ENCODE measurements at regions not wholly inside any gene's neighbourhood (a gene's known extent, or its start where the extent isn't known, plus 50 kb on each side); places are given as distances from the start of the nearest gene placed in this dataset.
"Not testable (repeated sequence)": the region's sequence is repeated elsewhere in the genome, so short reads cannot be mapped to it uniquely, and the experiment has no call there.

DNA sequence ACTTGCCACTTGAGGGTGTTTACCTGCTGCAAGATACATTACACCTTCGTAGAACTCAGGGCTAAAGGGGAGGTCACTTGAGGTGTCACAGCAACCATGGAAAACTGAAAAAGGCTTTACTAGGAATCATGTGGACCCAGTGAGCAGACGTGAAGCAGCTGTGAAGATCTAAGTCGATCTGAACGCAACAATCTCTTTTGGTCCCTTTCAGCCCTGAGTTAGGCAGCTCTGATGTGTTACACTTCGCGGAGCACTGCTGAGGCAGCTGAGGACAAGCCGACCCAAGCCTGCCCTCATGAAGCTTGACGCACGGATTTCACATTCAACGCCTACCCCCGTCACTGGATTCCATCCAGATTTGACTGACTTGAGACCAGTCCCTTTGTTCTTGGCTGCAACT, 75.8 kb upstream of the NPAS2 start:
- DNase-seq: no peak

DNA sequence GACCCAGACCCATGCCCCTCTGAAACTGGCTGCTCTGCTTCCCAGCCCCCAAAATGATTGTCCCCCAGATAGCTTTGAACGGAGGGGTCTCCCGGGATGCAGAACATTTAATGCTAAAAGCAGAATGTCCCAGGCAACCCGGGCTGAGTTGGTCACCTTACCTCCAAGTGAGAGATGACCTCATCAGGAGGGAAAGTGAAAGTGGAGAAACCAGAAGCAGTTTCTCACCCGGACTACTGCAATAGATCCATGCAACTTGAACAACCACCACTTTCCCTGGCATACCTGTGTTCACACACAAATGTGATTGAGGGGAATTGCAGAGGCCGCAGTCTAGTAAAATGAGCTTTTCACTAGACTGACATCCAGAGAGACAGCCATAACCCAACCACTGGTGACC, 75.3 kb upstream of the NPAS2 start:
- DNase-seq: no peak

DNA sequence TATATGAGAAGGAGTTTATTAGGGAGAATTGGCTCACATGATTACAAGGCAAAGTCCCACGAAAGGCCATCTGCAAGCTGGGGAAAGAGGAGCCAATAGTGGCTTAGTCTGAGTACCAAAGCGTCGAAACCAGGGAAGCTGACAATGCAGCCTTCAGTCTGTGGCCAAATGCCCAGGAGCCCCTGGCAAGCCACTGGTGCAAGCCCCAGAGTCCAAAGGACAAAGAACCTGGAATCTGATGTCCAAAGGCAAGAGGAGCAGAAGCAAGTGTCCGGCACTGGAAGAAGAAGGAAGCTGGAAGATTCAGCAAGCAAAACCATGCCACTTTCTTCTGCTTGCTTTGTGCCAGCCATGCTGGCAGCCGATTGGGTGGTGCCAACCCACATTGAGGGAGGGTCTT, 74.3 kb upstream of the NPAS2 start:
- DNase-seq: no peak

DNA sequence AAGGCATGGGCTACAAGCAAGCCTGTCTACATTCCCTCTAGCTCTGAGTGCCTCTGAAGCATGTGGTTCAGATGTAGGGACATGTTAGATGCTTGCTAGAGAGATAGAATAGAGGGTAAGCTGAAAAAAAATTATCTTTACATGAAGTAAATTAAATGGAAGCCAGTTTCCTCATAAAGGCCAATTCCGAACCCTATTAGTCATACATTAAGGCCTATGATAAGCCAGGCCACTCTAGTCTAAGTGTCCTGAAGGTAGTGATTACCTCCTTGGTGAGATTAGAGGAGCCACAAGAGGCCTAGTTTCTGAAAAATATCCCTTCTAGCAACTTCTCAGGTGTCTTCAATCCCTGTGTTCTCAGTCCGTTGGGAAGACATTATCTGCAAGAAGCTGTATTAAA, 72.4 kb upstream of the NPAS2 start:
- no peak for DNase-seq

DNA sequence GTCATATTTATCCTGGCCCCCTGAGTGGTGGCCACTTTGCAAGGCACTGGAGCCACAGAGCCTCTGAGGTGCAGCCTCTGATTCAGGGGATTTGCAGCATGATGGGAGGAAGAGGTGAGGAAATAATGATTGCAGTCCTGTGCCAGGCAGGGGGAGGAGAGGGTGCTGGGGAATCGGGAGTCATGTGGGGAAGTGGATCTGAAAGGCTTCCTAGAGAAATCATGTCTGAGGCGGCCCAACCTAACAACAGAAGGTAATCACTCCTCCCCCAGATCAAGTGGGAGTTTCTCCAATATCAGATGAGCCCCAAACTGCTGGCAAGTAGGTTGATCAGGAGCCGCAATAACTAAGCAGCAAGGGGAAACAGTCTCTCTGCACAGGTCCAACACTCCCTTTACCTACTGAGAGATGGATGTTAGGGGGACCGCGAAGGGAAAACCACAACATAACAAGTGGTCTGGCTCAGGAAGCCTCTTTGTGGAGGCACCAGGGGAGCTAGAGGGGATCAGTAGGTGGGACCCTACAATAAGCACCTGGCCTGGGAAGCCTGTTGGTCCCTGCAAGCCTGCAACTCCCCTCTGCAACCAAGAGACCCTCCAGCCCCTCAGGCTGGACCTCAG, 71.8 kb upstream of the NPAS2 start:
- no peak for DNase-seq

DNA sequence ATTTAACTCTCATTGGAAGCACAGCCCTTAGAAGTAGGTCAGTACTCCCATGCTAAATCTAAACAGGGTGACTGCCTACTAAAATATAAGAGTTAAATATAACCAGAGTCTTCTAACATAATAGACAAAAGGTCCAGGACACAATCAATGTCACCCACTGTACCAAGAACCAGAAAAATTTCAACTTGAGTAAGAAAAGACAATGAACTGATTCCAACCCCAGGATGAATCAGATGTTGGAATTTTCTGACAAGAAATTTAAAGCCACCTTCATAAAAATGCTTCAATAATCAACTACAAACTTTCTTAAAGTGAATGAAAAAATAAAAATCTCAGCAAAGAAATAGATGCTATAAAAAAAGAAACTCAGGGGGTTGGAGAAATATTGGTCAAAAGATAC, 71.3 kb upstream of the NPAS2 start:
- DNase-seq: no peak

DNA sequence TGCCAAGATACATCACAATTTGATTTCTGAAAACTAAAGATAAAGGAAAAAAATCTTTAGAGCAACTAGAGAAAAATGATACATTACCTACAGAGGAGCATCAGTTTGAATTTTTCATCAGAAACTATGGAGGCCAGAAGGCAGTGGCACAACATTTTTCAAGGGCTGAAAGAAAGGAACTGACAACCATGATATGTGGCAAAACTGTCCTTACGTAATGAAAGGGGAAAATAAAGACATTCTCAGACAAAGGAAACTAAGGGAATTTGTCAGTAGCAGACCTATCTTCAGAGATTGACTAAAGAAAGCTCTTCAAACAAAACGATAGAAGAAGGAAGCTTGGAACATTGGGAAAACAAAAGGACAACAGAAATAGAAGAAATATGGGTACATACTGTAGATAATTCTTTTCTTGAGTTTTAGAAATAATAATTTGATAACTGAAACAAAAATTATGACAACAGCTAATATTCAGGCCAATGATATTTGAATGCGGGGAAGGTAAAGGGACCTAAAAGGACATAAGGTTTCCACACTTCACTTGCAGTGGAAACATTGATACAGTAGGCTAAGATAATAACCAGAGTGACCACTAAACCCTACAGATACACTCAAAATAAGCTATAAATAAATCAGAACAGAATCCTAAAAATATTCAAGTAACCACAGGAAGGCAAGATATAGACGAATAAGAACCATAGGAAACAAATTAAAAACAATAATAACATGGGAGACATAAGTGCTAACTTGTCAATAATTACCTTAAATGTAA, 70.0 kb upstream of the NPAS2 start:
- DNase-seq: no peak

DNA sequence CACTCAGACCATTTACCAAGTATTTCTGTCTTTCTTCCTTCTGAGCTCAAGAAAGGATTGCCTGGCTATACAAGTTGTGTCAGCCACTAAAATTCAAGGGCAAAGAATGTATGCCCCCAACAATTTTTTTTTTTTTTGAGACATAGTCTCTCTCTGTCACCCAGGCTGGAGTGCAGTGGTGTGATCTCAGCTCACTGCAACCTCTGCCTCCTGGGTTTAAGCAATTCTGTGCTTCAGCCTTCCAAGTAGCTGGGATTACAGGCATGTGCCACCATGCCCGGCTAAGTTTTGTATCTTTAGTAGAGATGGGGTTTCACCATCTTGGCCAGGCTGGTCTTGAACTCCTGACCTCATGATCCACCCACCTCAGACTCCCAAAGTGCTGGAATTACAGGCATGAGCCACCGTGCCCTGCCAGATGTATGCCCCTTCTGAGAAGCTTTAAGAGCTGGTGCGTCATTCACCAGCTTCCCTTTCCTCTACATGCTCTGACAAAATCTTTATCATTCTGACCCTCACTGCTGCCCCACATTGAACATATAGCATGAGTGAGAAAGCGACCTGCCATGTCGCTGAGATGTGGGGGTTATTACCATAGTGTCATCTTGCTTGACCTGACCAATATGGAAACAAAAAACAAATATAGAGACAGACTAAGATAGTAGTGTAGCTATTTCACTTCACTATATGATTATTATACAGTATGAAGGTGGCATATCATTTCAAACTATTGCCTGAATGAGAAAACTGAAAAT, 67.9 kb upstream of the NPAS2 start:
- not testable (repeated sequence) for DNase-seq

DNA sequence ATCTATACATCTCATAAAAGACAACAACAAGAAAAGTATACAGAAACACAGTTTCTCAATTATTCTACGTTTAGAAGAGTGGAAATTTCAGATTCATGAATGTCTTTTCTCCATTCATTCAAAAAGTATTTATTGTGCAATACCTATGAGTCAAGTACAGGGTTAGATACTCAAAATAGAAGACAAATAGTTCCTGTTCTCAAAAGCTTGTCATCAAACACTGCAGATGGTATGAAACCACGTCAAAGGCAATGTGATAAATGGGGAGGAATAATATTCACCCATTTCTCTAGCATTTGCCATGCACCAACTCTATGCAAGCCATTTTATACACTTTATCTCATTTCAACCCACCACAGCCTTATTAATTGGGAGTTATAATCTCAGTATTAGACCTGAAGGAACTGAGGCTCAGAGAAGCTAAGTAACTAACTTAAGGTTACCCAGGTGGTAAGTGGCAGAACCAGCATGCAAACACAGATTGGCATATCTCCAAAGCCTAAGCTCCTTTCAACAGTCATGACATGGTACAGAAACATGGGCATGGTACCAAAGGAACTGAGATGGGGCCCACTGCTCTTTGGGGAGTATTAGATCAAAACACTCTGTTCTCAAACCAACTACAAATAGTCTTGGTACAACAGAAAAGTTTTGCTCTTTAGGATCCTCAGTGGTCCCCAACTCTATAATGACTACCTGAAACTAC, 67.2 kb upstream of the NPAS2 start:
- no peak for DNase-seq

DNA sequence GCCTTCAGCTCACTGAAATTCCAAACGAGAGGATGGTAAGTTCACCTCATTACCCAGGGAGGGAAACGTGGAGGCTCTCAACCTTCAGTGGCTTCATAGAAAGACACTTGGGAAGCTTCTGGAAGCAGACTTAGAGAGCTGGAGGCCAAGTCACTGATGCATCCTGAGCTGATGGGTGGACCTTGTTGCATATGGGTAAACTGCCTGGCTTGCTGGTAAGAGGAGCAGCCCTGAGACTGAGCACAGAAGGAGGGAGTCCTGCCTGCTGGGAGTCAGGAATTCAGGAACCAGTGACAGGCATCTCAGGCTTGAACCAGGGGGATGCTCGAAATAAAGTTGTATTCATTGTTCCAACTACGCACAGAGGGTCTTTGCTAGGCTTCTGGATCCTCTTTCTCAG, 66.5 kb upstream of the NPAS2 start:
- no peak for DNase-seq

DNA sequence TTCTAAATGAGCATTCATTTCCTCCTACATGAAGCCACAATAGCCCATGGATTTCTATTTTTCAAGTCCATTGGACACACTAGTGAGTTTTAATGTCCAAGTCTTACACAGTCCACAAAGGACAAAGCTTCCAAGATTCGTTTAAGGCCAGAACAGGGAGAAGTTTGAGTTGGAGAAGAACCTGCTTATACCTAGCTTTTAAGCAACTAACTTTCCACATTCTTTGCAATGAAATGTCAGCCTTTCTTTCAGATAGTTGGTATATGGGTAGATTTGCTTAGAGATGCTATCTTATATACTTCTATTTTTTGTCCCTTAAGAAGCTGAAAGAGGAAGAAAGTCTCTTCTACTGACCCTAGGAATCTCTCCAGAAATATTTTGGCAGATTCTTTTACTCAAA, 66.1 kb upstream of the NPAS2 start:
- no peak for DNase-seq

DNA sequence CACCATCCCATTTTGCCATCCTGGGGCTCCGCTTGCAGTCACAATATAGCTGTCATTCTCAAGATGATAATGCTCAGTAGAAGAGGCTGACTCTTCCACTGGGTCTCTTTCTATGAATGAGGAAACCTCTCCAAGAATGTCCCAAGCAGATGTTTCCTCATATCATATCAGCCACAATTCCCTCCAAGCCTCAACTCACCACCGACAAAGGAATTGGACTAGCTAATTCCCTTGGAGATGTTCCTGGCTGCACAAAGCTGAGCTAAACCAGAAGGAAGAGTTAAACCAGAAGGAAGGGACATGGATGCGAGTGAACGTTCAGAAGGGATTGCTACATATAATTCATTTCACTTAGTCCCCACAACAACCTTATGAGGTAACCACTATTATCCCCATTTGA, 65.0 kb upstream of the NPAS2 start:
- no peak for DNase-seq

DNA sequence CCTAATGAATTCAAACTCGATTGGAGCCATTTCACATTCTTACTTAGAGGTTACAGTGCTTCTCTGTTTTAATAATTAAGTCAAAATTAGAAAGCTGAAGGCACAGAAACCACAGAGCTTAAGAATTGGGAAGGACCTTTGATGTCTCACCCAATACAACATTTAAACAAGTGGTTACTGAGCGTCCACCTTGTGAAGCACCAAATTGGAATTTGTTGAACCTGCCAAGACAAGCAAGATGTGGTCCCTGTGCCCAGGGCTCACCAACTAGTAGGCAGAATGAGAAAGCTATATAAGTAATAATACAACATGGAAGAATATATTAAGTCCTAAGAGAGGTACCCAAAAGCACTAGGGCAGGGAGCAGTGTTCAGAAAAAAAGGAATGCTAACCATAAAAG, 64.5 kb upstream of the NPAS2 start:
- DNase-seq: no peak

DNA sequence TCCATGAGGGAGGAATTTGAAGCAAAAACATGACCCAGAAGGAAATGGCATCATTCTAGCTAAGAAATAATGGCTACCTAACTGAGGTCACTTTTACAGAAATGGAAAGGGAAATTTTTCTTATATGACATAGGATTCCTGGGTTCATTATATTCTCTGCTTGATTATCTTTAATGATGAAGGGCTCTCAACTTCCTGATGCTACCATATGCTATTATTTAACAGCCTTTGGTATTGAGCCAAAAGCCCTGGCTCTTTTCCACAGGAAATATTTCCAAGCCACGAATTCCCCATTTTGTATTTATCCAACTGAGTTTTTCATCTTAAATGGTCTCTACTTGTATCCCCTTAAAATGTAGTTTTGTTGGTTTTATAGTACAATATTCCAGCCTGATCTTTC, 63.2 kb upstream of the NPAS2 start:
- DNase-seq: no peak

DNA sequence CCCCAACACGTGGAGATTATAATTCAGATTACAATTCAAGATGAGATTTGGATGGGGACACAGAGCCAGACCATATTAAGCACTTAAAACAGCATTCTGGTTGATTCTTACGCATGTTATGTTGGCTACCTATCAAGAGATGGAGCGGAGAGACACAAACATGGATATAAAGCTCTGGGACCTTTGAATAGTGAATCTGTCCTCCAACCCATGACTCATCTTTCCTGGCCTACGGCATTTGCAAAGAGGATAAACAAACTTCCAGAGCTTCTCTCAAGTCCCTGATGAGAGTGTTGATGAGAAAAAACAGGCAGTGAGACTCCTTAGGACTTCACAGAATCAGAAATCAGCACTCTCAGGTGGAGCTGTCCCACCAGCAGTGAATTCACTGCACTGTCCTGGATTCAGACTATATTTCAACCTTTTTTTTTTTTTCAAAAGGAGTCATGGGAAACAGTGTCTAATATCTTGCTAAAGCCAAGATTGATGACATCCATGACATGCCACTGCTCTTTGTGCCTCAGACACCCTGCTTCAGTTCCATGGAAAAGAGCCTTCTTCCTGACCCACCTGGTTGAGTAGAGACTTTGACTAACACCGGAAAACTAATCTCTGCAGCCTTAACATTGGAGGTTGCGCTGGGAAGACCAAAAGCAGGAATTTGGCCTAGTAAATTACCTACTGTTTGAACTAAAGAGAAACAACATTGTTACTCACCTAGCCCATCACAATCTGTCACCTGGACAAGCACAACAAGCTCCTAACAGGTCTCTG, 62.1 kb upstream of the NPAS2 start:
- DNase-seq: no peak

DNA sequence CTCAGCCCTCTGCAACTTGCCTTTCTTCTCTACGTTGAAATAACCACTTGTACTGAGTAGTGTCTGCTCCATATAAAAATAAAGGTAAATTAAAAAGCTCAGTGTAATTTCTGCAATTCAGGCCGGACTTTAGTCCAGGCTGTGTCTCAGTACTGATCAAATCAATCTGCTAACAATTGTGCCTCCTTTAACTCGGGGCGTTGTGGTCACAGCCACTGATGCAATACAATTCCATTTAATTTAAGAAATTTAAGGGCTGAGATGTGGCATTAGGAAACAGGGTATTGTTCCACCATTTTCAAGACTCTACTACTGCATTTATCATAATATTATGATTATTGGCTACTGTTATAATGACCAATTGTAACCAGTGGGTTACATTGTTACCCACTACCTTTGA, 60.0 kb upstream of the NPAS2 start:
- DNase-seq: no peak

DNA sequence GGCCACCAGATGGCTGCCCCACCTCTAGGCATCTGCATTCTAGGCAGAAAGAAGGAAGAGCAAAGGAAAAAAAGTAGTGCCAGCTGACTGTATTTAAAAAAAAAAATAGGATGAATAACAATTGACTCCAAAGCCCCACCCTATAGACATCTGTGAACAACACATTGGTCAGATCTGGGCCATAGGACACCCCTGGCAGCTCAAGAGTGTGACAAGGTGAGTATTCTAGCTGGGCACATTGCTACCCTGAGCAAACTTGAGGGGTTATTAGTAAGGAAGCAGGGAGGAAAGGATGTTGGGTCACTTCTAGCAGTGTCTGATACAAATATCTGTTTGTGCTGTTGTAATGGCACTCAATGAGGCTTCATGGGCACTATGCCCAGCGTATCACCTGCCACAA, 58.6 kb upstream of the NPAS2 start:
- no peak for DNase-seq

DNA sequence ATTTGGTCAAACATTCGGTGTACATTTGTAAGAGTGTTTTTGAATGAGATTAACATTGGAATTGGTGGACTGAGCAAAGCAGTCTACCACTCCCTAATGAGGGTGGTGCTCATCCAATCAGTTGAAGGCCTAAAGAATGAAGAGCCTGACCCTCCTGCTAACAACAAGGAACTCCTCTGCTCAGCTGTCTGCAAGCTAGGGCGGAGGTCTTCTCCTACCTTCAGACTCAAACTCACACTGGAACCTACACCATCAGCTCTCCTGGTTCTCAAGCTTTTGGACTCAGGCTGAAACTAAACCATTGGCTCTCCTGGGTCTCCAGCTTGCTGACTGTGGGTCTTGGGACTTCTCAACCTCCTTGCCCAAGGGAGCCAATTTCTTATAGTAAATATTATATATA, 55.5 kb upstream of the NPAS2 start:
- DNase-seq: no peak

DNA sequence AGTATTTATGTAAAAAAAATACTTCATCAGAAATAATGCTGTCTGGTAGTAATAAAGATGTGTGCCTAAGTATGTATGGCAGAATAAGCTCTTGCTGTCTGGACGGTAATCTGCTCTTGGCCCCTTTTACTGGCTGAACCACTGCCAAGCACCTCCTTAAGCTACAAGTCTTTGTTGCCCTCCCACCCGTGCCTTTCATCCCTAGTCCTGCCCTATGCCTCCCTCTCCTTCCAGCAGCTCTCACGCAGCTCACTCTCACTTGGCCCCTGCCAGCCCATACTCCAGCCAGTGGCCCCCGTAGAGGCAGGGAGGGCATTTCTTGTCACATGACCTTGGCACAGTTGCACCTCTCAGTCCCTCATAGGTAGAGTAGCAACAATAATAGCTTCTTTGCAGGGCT, 54.5 kb upstream of the NPAS2 start:
- DNase-seq: no peak

DNA sequence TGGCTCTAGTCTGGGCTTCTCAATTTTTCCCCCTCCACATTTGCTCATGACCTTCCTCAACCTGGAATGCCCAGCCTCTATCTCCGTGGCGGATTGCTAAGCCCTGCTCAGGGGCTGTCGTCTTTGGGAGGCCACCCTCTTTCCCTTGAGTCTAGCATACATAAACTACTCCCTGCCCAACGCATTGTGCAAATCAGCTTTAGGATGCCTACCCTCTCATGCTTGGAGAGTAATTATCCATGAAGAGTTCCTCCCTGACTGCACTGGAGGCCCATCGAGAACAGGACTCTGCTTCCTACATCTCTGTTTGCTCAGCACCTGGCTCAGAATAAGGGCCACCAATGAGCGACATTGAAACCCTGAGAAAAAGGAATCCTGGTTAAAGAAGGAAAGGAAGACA, 53.7 kb upstream of the NPAS2 start:
- no peak for DNase-seq

DNA sequence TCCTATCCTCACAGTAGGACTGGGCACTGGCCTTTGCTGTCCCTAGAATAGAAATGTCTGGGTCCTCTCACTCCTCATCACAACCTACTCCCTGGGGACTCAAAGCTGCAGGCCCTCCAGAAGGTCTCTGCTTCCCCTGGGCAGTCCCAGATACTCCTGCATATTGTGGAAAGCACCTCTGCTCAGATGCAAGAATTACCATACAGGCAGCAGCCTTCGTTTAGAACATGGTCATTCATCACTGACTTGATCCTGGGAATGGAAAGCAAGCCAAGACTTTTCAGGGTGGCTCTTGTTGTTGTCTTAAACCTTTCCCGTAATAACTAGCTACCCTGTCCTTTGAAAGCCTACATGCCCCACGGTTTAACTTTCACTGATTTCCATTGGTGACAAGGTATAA, 53.1 kb upstream of the NPAS2 start:
- no peak for DNase-seq

DNA sequence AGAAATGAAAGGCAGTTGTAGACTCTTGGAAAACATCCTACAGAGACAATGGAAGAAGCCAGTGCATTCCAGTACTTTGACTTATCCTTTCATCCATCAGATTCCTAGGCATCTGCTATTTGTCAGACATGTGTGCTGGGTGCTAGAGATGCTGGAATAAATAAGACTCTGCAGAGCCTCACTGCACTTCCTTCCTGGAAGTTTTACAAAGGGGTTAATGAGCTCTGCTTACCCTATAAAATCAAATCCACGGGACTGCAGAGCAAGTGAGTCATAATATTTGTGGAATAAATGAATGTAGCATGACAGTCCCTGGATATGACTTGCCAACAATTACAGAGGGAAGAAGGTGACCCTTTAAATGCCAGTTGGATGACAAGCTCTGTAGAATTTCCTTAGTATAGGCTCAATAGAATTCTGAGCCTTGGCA, 52.7 kb upstream of the NPAS2 start:
- no peak for DNase-seq
